Activated CD4-positive, alpha-beta T cell treated with anti-CD3 and anti-CD28 coated beads, Interleukin-2, Interleukin-6, amounts not matched to agents 100 ng/mL and 50 ng/mL, durations not matched to agents 16 hours and 8 hours (primary cell): ENCODE measurements at regions not wholly inside any gene's neighbourhood (a gene's known extent, or its start where the extent isn't known, plus 50 kb on each side); places are given as distances from the start of the nearest gene placed in this dataset.

Experiments
- DNase-seq: peaks from one replicate; pipeline ENCODE4 v3.0.0-alpha.2; 2020

DNA sequence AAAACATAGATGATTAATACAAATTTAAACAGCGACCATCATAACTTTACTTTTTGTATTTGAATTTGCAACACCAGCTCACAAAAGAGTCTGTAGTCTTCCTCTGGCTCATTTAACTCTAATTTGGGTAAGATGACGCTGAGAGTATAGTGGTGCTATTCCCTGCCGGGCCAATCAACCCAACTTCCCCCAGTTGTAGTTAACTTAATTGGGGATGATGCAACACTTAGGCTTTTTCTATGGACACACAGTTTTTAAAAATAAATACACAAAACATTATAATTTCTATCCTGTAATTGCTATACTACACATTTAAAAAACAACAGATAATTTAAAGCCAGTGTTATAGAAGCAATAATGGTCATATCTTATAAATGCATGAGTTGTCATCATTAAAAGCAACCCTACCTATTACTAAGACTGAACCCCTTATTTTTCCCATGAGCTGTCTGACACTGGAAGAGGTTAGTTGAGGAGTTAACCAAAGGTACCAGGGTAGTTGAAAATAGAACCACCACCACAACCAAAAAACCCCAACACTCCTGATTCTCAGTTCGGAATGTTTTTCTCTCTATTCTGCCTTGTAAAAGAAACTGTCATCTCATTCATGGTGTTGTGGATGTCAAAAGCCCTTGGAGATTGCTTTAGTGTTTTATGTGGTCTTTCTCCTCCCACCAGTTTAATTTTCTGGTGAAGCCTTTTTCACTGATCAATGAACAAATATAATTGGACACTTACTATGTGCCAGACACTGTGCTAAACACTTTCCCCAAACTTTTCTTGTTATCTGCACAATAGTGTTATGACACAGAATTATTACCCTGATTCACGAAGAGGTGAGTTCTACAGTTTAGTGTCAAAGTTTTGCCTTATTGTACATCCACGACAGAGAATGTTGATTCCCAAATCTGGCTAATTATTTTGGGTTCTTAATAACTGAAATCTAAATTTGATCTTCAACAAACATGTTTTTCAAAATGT, 61.5 kb upstream of the RAPGEF2 start:
- DNase-seq = no peak

DNA sequence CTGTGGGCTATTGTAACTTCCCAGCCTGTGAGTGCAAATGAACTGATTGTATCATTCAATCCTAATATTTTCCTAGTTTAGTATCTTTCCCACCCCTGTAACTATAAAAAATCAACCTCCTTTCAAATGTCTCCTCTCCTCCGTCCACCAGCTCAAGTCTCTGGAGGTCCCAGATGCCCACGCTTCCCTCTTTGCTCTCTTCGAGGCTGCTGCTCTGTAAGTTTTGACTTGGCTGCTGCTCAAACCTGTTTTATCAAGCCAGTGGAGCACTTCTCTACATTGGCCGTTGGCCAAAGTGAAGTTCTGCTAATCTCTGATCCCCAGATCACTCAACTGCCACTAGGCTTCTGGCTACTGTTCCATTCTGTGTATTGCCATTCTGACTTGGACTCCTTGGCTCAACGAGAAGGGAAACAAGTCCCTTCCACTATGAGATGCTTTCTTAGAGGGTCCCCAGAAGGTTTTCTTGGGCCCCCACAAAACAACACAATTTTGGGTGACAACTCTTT, 60.7 kb upstream of the RAPGEF2 start:
- no peak for DNase-seq

DNA sequence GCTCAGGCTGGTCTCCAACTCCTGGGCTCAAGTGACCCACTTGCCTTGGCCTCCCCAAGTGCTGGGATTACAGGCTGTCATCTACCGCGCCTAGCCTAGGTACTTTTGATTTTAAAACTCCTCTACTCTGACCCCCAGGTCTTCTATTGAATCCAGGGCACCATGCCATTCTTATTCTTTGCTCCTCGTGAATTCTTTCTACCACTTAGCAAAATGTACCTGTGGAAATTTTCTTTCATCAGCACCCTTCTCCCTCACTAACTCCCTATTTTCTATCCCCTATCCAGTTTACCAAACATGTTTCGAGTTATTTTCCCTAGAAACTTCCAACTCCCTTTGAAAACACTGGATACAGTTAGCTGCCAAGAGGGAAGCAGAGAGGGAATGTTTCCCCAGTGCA, 60.0 kb upstream of the RAPGEF2 start:
- DNase-seq = no peak

DNA sequence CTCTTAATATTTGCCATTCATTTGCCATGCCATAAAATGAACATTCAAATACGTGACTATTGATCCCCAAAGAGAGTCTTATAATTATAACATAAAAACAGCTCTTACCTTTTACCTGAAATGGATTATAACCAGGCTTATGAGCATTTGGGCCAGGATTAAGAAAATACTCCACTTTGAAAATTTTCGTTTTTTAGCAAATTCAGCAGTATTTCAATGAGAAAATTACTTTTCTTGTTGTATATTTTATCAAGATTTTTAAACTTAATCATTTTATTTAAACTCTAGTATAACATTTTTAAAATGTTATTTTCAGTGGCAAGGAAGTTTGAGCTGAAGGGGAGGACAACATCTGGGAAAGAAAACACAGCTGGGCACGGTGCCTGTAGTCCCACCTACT, 59.0 kb upstream of the RAPGEF2 start:
- no peak for DNase-seq

DNA sequence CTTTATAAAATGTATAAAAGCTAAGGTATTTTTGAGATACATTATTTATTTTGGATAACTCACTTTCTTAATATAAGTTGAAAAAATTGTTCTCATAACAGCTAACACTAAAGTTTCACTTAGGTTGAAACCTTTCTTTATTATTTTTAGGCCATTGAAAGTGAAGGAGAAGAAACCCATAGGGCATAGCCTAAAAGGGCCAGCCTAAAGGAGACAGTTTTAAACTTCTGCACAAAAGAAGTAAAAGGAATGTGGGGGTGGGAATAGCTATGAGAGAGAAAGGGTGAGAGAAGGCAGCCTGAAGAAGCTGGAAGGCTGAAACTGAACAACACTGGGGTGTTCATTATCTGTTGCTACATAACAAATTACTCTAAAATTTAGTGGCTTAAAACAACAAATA, 57.6 kb upstream of the RAPGEF2 start:
- DNase-seq = no peak

DNA sequence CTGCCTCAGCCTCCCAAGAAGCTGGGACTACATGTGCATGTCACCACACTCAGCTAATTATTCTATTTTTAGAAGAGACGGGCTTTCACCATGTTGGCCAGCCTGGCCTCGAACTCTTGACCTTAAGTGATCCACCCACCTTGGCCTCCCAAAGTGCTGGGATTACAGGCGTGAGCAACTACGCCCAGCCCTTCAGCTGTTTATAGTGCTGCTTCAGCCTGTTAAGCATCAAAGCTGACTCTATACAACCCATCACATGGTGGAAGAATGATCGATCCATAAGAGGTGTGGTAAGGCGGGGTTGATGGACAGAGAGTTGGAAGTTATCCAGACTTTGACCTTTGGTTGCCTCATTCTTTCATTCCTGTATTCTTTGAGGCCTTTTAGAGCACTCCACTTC, 56.2 kb upstream of the RAPGEF2 start:
- DNase-seq = no peak

DNA sequence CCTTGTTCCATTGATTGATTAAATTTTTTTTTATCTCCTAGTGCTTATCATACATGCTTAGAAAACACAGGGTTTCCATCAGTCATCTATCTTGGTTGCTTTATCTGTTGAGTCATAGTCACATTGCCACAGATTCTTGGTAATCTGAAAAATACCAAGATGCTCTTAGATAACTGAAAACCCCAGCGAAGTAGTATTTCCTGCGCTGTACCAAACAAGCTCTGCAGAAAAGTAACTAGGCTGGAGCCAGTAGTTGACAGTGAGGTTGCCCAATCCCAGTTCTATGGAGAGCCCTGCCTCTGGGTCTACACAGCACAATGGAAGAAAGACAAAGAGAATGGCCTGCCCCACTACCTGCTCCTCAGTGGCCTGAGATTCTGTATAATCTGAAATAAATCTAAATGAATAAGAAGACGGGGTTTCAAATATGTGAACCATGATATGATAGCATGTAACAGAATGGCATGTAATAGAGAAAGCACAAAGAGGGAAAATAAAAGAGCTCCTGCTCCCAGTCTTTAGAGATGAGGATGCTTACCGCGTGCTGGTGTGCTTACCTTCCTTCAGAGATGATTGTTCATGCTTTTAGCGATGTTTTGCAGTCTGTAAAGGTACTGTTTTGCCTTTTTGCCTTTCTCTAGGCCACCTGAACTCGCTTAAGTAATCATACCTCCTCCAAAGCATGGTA, 55.3 kb upstream of the RAPGEF2 start:
- peak; percentile 71 for DNase-seq

DNA sequence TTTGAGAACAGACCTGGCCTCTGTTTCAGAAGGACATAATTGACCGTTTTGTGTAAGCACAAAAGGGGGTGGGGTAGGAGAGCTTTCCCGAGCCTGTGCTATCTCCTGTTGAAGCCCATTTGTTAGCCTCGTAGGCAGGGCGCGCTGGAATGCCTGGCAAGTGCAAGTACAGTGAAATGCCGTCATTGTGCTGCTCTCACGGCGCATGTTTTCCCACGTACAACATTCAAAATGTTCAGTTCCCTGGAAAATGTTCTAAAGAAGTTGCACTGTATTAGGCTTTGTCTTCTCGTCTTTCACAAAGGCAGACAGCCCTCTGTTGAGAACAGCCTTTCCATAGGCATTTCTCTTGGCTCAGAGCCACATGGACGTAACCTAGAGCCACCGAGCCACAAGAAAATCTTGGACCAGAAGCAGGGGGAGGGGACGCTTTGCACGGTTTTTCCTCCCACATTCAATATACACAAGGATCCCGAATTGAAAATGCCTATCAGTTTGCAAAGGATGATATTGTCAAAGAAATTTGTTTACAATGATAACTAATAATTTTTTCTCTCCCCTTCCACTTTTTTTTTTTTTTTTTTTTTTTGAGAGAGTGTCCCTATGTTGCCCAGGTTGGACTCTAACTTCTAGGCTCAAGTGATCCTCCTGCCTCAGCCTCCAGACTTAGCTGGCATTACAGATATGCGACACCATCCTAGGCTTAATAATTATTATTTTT, 54.6 kb upstream of the RAPGEF2 start:
- no peak for DNase-seq

DNA sequence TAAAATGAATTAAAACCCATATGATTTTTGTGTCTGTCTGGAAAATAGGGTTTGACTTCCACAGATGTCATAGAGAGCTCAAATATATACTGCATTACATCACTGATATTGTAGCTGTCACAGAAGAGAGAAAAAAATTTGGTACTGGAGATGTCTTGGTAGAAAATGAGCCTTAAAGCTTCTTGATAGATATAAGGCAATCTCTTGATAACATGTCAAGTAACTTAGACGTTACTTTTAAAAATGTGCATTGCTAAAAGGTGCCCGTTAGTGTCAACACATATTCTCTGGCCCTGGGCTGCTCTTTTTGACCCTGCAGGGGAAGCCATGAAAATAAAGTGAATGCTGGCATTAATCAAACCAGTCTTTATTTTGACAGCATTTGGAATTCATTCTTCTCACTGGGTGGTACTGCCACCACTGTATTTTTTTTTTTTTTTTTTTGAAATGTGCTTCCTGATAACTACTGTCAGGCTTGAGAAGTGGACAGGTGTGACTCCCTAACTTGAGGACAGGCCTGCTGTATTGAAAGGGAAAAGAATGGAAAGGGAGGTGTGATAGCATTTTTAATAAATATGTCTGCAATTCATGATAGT, 53.0 kb upstream of the RAPGEF2 start:
- DNase-seq = no peak

DNA sequence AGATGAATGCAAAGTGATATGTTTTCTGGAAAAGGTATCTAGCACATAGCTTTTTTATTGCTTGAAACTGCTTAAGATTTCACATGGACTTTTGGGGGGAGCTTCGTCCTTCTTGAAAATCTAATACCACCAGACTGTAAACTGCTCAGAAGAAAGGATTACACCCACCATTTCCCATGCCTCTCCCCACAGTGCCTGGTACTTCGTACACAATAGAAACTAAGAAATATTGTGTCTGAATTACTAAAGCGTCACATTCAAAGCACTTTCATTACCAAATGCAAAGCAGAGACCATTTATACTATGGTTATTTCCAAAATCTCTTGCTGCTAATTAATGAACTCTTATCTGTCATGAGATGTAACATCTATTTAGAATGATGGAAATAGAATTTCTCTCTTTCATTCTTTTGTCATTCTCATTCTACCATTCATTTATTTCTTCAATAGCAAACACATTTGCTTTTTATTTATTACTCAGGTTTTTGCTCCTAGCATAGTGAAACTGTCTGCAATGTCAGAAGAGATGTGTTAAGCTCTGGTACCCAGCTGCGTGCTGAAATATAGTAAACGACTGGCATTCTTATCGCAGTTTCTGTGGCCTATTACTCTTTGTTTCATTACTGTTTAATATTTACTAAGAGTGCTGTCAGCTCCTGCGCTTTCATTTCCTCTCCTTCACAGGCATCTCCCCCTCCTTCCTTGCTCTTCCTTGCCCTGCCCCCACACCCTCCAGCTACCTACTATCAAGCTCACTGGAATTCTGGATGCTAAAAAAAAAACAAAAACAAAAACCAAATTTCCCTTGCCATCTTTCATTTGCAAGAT, 51.4 kb upstream of the RAPGEF2 start:
- peak; percentile 12 for DNase-seq

DNA sequence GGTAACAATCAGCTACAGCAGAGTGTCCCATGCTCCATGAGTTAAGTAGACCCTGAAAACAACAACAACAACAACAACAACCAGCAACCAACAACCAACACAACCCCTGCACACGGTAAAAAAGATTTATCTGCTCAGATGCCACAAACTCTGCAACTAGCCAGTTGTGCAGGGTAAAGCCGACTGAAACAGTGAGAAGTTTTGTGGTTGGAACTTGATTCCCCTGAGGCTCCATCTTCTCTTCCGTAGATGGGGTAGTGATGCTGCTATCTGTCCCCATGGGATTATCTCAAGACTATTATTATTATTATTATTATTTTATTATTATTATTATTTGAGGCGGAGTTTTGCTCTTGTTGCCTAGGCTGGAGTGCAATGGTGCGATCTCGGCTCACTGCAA, 50.6 kb upstream of the RAPGEF2 start:
- DNase-seq = no peak
